NCI-H2107 treated with DMSO at 0.1 percent for 48 hours (cell line): ENCODE measurements at regions not wholly inside any gene's neighbourhood (a gene's known extent, or its start where the extent isn't known, plus 50 kb on each side); places are given as distances from the start of the nearest gene placed in this dataset.
A peak's percentile ranks its signal among the peaks of the same experiment; 100 is the strongest.

Experiments
- DNase-seq: peaks from one replicate; lab custom pipeline; 2025; ENCODE audit not compliant: unreplicated experiment; lab: John Stamatoyannopoulos, UW

DNA sequence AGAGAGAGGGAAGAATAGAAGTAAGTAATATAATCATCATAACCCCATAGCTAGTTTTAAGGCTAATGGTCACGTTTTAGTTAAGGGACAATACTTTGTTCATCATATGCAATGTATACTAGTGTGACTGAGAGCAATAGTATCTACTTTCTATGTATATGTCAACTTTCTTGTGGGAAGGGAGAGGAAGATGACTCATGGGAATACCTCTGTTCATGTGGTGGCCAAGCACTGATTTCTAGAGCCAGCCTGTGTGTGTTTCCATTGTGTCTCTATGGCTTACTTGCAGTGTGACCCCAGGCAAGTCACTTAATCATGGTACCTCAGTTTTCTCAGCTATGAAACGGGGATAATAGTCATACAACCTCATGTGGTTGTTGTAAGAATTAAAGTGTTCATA is 639.6 kb downstream of the CETN3 start:
- no peak for DNase-seq

DNA sequence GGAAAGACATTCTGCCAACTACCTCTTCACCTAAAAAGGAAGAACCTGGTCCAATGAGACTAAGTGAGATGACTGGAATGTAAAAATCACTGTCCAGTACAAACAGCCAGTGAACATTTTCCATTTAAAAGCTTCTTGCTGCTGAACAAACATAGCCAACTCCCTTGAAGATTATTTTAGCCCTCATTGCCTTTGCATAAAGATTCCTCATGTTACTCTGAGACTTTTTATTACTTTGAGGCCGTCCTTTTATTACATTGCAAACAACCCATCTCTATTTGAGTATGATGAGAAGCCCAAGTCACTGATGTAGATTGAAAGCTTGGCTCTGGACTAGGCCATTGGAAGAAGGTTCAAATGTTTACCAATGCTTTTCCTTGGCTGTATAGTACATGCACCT is 649.8 kb downstream of the CETN3 start:
- no peak for DNase-seq

DNA sequence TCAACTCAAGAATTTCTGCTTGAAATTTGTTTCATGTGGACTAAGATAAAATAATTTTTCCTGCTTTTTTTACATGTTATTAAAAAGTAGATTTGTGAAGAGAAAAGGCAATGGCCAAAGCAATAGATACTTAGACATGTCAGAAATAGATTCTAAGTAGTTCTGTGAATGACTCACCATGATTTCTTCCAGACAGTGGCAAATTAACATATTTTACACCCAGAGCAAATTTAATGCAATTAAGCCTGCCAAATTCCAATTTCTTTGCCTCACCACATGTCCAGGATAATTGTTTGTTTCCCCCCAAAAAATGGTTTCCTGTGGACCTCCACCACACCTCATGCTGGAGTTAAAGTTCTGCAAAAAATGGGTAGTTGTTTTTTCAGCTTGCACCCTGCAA is 651.4 kb downstream of the CETN3 start:
- no peak for DNase-seq

DNA sequence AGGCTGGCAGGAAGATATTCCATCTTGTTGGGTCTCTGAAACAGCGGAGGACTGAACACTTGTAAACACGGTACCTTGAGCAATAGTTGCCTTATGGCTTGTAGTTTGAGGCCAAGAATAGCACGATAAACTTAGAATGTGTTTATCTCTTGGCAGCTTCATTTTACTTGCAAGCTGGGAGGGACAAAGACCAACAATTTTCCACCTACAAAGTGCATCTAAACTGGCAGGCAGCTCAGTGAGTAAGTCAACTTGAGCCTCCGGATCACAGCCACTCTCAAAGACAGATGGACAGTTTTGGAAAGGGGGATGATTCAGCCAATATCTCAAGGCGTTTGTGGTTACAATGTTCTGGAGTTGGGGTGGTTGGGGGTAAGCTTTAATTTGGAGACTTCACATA is 652.6 kb downstream of the CETN3 start:
- DNase-seq, result no peak

DNA sequence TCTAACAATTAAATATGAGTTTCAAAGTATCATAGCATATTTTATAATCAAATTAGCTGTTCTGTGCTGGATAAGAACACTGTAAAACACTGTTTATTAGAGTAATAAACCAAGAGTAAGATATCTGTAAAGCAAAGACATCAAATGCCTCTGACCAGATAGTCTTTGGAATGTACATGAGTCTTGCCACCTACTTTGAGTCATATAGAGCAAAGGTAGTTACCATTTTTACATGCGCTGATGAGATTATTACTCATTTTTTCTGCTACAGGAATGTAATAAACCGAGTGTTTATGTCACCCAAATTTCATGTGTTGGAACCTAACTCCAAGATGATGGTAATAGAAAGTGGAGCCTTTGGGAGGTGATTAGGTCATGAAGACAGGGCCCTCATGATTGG is 654.5 kb downstream of the CETN3 start:
- DNase-seq, result no peak

DNA sequence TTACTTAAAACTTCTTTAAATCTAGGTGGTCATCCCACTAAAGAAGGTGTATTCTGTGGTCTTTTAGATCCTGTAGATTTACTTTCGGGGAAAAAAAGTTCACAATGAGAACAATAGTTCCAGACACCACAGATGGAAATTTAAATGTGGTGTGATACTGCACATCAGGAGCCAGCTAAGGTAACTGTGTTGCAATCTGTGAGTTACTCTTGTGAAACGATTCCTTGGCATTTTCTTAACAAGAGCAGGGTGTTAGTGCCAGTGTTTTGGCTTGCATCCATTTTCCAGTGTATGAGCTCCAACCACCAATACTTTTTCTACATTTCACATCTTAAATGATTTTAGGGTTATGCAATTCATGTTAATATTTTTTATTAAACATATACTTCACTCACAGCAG is 674.5 kb downstream of the CETN3 start:
- DNase-seq, result no peak

DNA sequence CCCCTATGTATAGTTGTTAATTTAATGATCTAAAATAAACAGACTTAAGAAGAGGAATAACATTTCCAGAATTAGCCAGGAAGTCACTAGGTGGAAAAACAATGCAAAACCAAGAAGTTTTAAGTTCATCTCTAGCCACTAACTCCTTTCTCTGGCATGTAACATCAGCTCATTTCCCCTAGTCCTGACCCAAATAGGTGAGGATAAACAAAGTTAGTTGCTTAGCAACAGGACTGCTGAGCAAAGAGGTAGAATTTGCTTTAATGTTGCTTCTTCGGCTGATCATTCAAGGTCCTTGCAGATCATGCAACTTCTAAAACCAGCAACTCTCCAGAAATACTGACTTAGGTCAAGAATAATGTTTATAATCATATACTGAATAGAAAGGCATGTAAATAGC is 675.8 kb downstream of the CETN3 start:
- no peak for DNase-seq

DNA sequence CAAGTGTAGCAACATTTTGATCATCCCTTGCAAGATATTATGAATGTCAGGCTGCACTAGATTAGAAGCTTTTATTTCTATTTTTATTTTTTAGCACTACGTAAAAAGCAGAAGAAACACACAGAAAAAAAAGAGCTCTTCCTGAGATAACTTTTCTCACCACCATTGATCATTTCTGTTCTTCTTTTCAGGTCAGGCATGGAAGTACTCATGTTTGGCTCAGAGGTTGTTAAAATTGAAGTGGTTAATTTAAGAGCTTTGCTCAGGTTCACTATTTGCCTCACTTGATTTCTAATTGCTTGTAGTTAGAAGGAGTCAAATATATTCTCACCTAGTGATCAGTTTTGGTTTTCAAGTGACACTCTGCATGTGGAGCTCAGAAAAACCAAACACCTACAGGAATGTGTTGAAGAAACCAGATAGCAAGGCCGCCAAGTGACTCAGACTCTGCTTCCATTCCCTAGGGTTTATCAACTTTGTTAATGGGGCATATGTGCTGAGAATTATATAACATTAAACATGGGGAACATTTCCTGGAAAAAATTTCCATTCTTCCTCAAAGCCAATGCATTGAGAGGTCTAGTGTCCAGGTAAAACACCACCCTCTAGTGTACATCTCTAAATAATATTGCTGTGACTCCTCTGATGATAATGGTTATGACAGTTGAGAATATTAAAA is 679.8 kb downstream of the CETN3 start:
- peak; percentile 13 for DNase-seq

DNA sequence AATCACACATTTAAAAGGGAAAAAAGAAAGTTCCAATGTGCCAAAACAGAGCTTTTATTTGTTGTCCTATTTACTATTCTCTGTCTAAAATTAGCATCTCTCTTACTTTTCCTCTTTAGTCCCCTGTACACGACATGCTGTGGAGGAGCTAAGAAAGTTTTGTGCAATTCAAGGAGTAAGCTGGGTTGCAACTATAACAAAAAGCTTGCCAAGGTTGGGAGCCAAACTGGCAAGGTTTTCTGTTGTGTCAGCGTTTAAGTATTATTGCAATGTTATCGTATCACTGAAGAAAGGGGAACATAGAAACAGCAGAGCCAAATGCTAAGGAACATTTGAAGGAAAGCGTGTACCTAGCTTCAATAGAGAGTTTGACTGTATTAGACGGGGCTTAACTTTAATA is 680.8 kb downstream of the CETN3 start:
- DNase-seq, result no peak

DNA sequence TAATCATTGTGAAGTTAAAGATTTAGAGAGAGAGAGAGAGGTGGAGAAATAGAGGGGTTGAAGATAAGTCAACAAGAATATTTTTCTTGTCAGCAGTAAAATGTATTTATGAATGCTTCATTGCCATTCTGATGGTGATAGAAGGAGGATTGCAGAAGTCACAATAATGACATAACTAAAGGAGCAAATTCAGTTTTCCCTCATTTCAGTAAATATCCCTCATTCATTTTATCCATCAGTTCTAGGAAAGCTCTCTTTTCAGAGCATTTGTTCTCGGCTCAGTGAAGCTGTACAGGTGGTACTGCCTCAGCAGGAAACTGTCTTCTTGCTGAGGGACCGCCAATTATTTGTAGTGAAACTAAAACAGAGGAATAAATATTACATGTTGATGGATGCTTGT is 681.4 kb downstream of the CETN3 start:
- no peak for DNase-seq

DNA sequence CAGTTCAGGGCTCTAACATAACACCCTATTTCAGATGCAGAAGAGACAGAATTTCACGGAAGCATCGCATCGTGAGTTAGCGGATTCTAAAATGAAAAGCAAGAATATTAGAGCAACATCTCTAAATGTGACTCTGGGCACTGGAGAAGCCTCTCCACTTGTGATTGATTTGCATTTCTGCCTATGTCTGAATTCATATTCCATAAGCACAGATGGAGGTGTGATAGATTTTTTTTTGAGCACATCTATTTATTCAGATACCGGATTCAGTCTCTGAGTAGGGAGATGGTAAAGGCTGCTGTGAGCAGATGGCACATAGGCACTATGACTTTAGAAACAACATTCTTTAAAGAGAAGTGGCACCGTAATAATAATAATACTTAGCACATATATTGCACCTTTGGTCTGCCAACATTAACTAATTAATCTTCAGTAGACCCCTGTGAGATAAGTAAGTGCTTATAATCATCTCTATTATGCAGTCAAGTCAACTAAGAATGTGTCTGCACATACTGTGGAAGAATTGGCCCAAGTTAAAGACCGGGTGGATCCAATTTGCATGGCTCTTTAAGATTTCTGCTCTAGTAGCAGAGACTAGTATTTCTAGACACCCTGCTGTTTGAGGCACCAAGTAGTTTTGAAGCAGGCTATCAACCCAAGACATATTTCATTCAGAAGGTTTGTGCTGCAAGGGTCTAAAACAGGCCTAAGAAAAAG is 685.0 kb downstream of the CETN3 start:
- DNase-seq, result no peak

DNA sequence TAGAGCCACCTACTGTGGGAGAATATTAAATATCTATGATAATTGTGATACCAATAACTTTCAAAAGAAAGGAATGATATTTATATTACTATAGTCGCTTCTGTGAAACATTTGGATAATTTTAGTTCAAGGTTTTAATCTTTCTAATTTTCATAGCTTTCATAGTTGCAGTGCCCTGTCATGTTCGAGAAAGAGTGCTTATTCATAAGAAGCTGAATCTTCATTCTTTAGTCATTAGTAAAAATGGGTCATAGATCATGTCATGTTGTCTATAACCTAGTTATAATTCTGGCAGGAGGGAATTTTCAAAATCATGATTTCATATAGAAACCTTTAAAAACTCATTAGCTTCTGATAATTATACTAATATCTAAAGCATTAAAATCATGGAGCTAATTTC is 685.6 kb downstream of the CETN3 start:
- no peak for DNase-seq

DNA sequence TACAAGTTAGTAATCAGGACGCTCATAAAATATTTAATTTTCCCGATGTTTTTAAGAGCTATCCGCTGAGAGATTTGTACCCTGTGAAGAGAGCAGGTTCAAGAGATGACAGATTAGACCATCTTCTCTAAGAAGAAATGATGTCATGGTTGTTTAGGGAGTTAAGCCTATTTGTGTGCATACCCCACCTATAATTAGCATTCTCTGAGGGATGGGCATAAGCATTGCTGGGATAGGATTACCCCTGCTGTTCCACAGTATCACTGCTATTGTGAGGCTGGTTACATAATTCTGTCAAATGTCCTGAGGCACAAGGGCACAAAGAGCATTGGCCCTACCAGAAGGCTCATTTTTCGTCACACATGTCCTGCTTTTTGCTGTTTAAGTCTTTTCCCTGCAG is 687.0 kb downstream of the CETN3 start:
- no peak for DNase-seq

DNA sequence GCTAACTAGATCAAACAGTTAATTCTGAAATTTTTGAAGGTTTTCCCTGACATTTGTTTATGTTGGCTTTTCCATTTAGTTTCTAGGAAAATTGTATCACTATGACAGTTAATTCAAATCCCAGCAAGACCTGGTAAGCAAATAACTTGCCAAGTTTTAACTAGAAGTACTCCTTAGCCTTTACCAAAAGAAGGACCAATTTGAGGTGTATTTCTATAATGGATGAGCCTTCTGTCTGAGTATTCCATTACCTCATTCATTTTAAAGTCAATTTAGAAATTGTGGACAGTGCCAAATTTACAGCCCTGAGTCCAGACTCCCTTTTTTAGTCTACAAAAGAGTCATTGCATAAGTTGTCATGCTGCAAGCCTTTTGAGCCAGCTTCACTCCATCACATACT is 687.6 kb downstream of the CETN3 start:
- DNase-seq, result no peak

DNA sequence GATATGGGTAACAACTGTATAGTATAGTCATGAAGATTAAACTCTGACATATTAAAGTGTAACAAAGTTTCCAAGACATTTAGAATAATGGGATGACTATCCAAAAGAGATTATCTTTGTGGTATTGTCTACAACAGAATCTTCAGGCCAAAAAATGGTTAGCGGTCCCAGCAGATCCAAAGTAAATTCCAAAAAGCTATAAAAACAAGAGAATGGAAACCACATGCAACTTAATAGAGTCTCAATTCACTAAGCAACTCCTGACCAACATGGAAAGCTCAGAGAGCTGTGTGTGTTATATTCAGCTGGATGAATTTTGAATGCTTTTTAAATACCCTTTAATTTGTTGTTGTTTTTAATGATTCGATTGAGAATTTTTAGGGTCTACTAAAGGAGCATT is 688.2 kb downstream of the CETN3 start:
- DNase-seq, result no peak

DNA sequence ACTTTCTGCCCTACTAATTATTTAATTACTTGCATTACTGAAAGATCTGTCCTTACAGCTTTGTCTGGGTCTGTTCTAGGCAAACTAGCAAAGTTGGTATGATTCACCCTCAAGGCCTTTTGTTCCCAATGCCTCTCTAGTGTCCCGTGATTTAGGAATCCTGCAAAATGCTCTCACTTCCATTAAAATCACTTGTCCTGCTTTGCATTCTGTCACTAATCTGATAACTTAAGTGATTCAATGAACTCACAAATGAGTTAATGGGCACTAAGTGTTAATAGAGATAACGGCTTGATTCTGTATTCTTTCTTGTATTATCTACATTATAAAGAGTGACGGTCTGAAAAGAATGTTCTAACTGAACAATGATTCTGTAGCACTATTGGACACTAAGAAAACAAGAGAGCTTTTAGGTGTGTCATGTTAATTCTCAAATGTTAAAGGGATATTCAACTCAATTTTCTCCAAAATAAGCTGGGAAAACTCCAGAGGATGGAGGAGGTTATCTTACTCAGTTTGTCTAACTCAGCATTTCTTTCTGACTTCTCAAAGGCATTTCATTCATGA is 697.3 kb downstream of the CETN3 start:
- no peak for DNase-seq

DNA sequence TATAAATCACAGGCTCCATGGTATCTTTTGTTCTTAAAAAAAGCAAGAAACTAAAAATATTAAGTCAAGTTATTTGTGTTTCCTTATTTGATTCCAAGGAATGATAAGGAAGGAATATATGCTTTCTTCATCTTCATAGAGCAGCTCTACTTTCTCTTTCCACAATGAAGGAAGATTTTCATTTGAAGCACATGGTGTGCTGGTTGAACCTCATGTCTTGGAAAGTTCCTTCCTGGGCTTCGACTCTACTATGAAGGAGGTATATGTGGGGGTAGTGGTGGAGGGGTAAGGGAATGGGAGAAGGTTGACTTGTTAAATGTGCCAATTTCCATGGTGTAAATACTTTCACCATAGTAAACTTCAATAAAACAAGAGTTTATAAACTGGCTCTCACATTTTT is 698.0 kb downstream of the CETN3 start:
- no peak for DNase-seq

DNA sequence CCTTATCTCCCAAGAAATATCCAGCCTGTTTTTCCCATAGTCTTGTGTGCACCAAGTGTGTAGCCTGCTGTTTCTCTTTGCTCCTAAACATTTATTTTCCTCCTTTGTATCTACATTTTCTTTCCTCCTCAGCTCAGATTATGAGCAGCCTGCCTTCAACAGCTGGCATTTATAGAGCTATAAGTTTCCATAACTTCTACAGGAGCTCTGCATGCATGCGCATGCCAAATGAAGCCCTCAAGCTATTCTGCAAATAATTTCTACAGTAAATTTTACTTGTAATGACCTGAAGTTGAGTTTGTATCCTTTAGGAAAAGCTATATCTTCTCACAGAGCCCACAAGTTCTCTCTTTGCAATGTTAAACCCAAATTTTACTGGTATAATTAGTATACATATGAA is 699.5 kb downstream of the CETN3 start:
- DNase-seq, result no peak

DNA sequence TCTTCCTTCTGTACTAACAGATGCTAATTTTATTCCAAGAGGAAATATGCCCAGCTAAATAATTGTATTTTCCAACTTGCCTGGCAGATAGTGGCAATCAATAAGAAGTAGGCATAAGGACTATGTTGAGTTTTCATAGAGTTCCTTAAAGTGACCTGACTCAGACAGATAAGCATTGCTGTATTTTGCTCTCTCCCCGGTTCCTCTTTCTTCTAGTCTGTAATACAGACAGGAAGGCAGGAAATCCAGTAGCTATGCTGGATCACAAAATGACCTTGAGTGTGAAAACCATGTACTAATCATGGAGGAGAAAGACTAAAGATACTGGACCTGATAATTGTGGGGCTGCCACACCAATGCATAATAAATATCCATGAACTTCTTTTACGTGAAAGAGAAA is 701.7 kb downstream of the CETN3 start:
- DNase-seq, result no peak

DNA sequence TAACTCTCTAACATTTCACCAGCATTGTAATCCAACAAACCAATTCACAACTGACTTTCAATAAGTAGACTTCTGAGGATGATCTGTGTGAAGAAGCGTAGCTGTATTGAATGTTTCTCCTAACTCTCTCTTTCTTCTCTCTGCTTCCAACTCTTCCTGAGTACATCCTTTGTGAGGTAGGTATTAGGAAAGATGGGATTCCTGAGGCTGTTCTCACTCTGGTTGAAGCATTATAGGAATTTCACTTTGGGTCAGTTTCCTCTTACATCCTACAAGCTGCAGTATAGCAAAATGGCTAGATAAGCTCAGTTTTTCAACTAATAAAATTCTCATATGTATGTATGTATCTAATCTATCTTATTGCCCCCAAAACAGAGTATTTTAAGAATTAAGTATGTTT is 702.8 kb downstream of the CETN3 start:
- no peak for DNase-seq

DNA sequence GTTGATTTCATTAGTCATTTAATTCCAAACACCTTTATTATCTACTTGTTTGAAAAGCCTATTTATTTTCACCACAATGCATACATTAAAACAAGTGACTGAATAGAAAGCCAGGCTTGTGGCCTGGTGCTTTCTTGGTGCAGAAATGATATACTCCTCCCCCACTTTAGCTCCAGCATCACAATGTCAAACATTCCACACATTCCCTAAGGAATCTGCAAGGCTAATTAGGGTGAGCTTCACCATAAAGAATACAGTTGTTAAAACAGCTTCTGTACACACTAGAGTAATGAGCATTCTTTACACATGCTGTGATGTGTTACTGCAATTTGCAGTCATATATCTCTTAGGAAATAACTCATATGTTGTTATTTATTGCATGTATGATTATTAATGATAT is 705.7 kb downstream of the CETN3 start:
- DNase-seq, result no peak

DNA sequence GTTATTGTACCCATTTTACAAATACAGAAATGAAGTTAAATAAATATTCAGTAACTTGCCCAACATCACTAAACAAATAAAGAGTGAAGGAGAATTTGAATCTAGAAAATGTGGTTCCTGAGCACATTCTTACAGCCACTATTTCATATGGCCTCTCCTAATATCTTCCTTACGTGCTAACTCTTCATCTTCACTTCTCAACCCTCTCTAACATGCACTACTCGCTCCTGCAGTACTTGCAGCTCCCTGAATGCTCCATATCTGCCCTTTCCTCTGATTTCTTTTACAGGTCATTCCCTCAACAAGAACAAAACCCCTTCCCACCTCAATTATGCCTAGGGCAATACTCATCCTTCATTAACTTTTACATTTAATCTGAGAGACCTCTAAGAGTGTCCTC is 711.5 kb downstream of the CETN3 start:
- DNase-seq, result no peak

DNA sequence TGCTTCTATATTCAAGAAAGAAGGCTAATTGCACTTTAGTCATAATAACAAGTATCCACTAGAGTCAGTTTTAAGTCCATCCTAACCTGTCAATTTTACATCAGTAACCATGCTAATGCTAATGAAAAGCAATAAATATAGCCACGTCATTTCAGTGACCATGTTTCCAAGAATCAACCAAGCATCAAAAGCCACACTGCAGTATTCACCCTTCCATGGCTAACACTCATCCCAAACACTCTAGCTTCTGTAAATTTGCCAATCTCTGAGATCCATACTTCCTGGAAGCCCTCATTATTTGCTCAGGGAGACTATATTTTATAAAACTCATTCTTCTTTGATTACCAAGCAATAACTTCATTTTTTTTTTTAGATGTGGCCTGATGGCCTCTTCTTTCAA is 712.0 kb downstream of the CETN3 start:
- DNase-seq, result no peak
